ENCODE measurements at regions not wholly inside any gene's neighbourhood (a gene's known extent, or its start where the extent isn't known, plus 50 kb on each side); places are given as distances from the start of the nearest gene placed in this dataset.

DNA sequence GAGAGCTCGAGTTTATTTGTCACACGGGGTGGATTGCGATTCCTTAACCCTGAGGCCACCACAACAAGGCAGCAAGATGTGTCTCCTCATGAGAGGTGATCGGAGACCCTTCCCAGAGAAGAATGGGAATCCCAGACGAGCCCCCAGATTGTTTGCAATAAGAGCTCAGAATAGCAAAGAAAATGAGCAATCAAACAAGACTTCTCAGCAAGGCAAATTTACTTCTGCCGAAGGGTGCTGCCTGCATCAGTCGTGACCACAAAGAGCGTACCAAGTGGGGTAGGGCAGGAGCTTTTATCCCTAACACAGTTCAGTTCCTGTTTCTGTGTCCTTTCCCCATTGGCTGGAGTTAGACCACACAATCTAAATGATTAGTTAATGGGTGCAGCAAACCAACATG lies 237.5 kb upstream of the SYT4 start:
- Histone ChIP-seq H3K79me2 (ENCODE audit: insufficient read depth, low read length) (no peaks in the 10 kb centered on the region), H3K4me1 (ENCODE audit: control insufficient read depth in 1 of 2, insufficient read depth in 2 of 2, low read length in 2 of 2) (no peaks in the 10 kb centered on the region), H3K27me3 (ENCODE audit: insufficient read depth, low read length) (no peaks in the 10 kb centered on the region), H3K27ac (ENCODE audit: low read depth, low read length) (no peak overlapping the region), H3K9me2 (ENCODE audit: insufficient read depth) (no peaks in the 10 kb centered on the region), H3K4me2 (ENCODE audit: low read length) (no peak overlapping the region), H3K4me3 (replicated peaks in 1 of 2; ENCODE audit: low read depth in 1 of 2, low read length in 2 of 2) (no peak overlapping the region), H3K36me3 (ENCODE audit: control insufficient read depth in 1 of 2, insufficient read depth in 2 of 2, low read length in 2 of 2) (no peaks in the 10 kb centered on the region), H2AFZ (ENCODE audit: low read depth, low read length, poor library complexity, severe bottlenecking) (no peak overlapping the region), H4K20me1 (ENCODE audit: insufficient read depth) (no peaks in the 10 kb centered on the region), H3K9ac (ENCODE audit: low read length) (no peak overlapping the region), H3K9me3 (ENCODE audit: control insufficient read depth in 1 of 2, insufficient read depth in 1 of 2, low read depth in 1 of 2, low read length in 2 of 2) (peaks cover 10 to 12% of the 10 kb centered on the region in 2 experiments; a peak in 2 of 4 replicates)
- ChIA-PET CTCF (no interaction called here), POLR2A (no interaction called here), RAD21 (ENCODE audit: low non-redundant PET in 1 of 2, low total read pairs in 2 of 2, uncharacterized antibody in 2 of 2, unreplicated experiment in 2 of 2) (no interaction called here)
- no TSS peak for BruUV-seq (replicated peaks)
- intact Hi-C loops (cut with micrococcal nuclease), result no loop called here
- TF ChIP-seq RAD21 (IDR thresholded peaks at IDR 0.05; ENCODE audit: low read depth), result no peak
- DNase-seq (ENCODE audit: low read depth, low spot score) (no peak), ATAC-seq (no peak)

DNA sequence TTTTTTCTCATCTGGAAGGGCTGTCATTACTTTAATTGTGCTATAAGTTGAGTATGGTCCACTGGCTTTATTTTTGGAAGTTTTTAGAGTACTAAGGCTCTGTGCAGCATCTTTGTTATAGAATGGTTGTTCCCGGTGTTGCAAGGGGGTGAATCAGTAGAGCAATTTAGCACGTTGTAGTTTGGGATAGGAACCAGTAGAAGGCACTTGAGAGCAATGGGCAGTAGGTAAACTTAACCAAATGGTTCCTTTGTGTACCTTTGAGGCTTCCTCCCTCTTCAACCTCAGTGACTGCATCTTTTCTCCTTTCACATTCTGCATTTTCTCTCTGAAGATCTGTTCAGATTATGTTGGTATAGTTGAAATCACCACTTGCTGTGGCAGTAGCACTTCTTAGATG lies 238.2 kb upstream of the SYT4 start:
- no peaks in the 10 kb centered on the region for H3K36me3 ChIP-seq (ENCODE audit: control insufficient read depth in 1 of 2, insufficient read depth in 2 of 2, low read length in 2 of 2)
- H3K9ac ChIP-seq (ENCODE audit: low read length), result no peak overlapping the region
- no peak for ATAC-seq
- H4K20me1 ChIP-seq (ENCODE audit: insufficient read depth), result no peaks in the 10 kb centered on the region
- no TSS peak for BruUV-seq (replicated peaks)
- ChIA-PET CTCF (no interaction called here), RAD21 (ENCODE audit: low non-redundant PET in 1 of 2, low total read pairs in 2 of 2, uncharacterized antibody in 2 of 2, unreplicated experiment in 2 of 2) (no interaction called here), POLR2A (no interaction called here)
- no peak overlapping the region for H2AFZ ChIP-seq (ENCODE audit: low read depth, low read length, poor library complexity, severe bottlenecking)
- H3K4me2 ChIP-seq (ENCODE audit: low read length), result no peak overlapping the region
- H3K27ac ChIP-seq (ENCODE audit: low read depth, low read length), result no peak overlapping the region
- no peaks in the 10 kb centered on the region for H3K27me3 ChIP-seq (ENCODE audit: insufficient read depth, low read length)
- H3K4me1 ChIP-seq (ENCODE audit: control insufficient read depth in 1 of 2, insufficient read depth in 2 of 2, low read length in 2 of 2), result no peaks in the 10 kb centered on the region
- intact Hi-C loops (cut with micrococcal nuclease), result no loop called here
- H3K79me2 ChIP-seq (ENCODE audit: insufficient read depth, low read length), result no peaks in the 10 kb centered on the region
- TF ChIP-seq SRF (IDR thresholded peaks at IDR 0.05; ENCODE audit: low read depth) (no peak), EZH2 (IDR thresholded peaks at IDR 0.05) (no peak)
- TF ChIP-seq, protein P1, sequence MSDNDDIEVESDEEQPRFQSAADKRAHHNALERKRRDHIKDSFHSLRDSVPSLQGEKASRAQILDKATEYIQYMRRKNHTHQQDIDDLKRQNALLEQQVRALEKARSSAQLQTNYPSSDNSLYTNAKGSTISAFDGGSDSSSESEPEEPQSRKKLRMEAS (IDR thresholded peaks at IDR 0.05), result no peak
- TF ChIP-seq, protein P2, sequence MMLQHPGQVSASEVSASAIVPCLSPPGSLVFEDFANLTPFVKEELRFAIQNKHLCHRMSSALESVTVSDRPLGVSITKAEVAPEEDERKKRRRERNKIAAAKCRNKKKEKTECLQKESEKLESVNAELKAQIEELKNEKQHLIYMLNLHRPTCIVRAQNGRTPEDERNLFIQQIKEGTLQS (IDR thresholded peaks at IDR 0.05), result no peak
- no peak overlapping the region for H3K4me3 ChIP-seq (replicated peaks in 1 of 2; ENCODE audit: low read depth in 1 of 2, low read length in 2 of 2)
- H3K9me3 ChIP-seq (ENCODE audit: control insufficient read depth in 1 of 2, insufficient read depth in 1 of 2, low read depth in 1 of 2, low read length in 2 of 2), result peaks cover 5 to 10% of the 10 kb centered on the region in 2 experiments; a peak in 2 of 4 replicates
- DNase-seq (ENCODE audit: low read depth, low spot score), result no peak
- no peaks in the 10 kb centered on the region for H3K9me2 ChIP-seq (ENCODE audit: insufficient read depth)

Measured in HCT116 (cell line).